GM12878 (cell line): ENCODE measurements at regions not wholly inside any gene's neighbourhood (a gene's known extent, or its start where the extent isn't known, plus 50 kb on each side); places are given as distances from the start of the nearest gene placed in this dataset.

Experiments used
- CTCF ChIP-seq, 3 experiments: IDR thresholded peaks in 2 of 3; conservative IDR thresholded peaks in 1 of 3; 2 replicates each; pipeline ENCODE4 v1.5.1; 2011; ENCODE audit warnings: low read depth in 3 of 3, low read length in 3 of 3, mild to moderate bottlenecking in 3 of 3, control low read depth in 2 of 3, moderate library complexity in 2 of 3, inconsistent platforms in 1 of 3, mixed read lengths in 1 of 3; ENCODE audit not compliant: control insufficient read depth in 2 of 3, insufficient read depth in 1 of 3; ENCODE audit errors: extremely low read depth in 1 of 3
- E2F4 ChIP-seq: IDR thresholded peaks from 2 replicates; pipeline ENCODE4 v1.6.1; 2012; ENCODE audit warnings: low read depth, low read length, improper control_type of control experiment
- EGR1 ChIP-seq, 2 experiments: IDR thresholded peaks; 1 replicate in 1 of 2; 2 replicates in 1 of 2; pipeline ENCODE4 v1.6.1; 2011 to 2012; ENCODE audit warnings: low read depth in 2 of 2, low read length in 2 of 2, borderline replicate concordance in 1 of 2, mild to moderate bottlenecking in 1 of 2, moderate library complexity in 1 of 2
- PBX3 ChIP-seq: IDR thresholded peaks from 2 replicates; pipeline ENCODE4 v1.6.1; 2011; ENCODE audit warnings: mild to moderate bottlenecking, low read depth, low read length, moderate library complexity; ENCODE audit not compliant: insufficient replicate concordance
- POLR2AphosphoS5 ChIP-seq: IDR thresholded peaks from 2 replicates; pipeline ENCODE4 v1.6.1; 2011; ENCODE audit warnings: mild to moderate bottlenecking, low read length, inconsistent platforms
- RELB ChIP-seq: fragments of 450-650 bp; IDR thresholded peaks from 2 replicates; pipeline ENCODE4 v1.6.1; 2017; ENCODE audit warnings: low read depth, mild to moderate bottlenecking, moderate library complexity
- ZNF687 ChIP-seq: fragments of 450-650 bp; IDR thresholded peaks from 2 replicates; pipeline ENCODE4 v1.6.1; 2017; ENCODE audit warnings: mild to moderate bottlenecking, moderate library complexity

- TF ChIP-seq CTCF (IDR thresholded peaks at IDR 0.05 in 2 of 3, conservative IDR thresholded peaks at IDR 0.05 in 1 of 3; ENCODE audit: control insufficient read depth in 2 of 3, extremely low read depth in 1 of 3, insufficient read depth in 1 of 3, low read depth in 3 of 3, low read length in 3 of 3) (no peak), POLR2AphosphoS5 (no peak), E2F4 (no peak), PBX3 (no peak), RELB (no peak), ZNF687 (no peak), EGR1 (IDR thresholded peaks at IDR 0.05; ENCODE audit: borderline replicate concordance in 1 of 2, low read depth in 2 of 2, low read length in 2 of 2) (no peak)
Observed at GRCh38 chr13:99042521-99043250, 64.8 kb upstream of the DOCK9 start.
